ENCODE measurements at regions not wholly inside any gene's neighbourhood (a gene's known extent, or its start where the extent isn't known, plus 50 kb on each side); places are given as distances from the start of the nearest gene placed in this dataset.

DNA sequence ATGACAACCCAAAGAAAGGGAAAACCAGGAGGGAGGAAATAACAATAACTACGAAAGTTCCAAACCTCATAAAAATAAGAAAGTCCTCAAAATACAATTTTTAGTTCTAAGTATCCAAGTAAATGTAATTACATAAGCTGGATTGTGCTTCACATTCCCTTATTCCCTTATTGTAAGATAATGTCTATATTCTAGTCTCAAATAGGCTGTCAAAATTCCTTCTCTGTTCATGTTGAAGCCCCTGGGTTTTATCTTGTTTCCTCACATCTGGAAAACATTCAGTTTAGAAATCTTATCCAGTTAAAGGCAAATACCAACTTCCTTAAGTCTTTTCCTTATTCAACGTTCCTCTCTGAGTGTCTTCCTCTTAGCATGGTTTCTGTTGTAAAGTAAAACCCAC, 282.3 kb downstream of the CD109 start:
- TF ChIP-seq ZNF274 (IDR thresholded peaks at IDR 0.05; ENCODE audit: low read depth, low read length) (no peak), YY1 (IDR thresholded peaks at IDR 0.05; ENCODE audit: insufficient read depth, insufficient read length) (no peak)

Measured in NT2/D1 (cell line).